HG02610 (cell line): ENCODE measurements at regions not wholly inside any gene's neighbourhood (a gene's known extent, or its start where the extent isn't known, plus 50 kb on each side); places are given as distances from the start of the nearest gene placed in this dataset.

Experiments used
- ATAC-seq: cut with Tn5 transposase; IDR thresholded peaks from one replicate; pipeline ENCODE4 v1.9.1; 2021; ENCODE audit warnings: mild to moderate bottlenecking, moderate library complexity; ENCODE audit not compliant: unreplicated experiment

DNA sequence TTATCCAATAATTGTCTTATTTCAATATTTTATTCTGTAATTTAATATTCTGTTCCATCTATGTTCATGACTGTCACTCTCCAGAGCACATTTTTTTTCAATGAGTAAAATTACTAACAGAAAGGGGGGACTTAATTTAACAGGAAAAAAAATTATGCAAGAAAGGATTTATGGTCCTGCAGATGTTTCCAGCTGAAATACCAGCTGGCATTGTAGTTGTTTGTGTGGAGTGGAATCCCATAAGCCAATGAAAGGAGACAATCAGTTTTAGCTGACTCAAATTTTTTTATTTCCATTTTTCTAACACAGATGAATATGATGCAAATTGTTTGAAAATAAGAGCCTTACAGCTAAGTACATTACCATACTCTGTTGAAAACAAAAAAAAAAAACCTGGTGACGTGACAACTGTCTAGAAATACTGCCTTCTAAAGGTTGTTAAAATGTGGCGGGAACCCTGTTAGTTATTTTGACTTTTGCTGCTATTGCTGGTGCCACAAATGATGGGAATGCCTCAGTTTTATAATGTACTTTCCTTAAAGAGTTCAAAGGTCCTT, 389.1 kb downstream of the ETS1 start:
- ATAC-seq = no peak

DNA sequence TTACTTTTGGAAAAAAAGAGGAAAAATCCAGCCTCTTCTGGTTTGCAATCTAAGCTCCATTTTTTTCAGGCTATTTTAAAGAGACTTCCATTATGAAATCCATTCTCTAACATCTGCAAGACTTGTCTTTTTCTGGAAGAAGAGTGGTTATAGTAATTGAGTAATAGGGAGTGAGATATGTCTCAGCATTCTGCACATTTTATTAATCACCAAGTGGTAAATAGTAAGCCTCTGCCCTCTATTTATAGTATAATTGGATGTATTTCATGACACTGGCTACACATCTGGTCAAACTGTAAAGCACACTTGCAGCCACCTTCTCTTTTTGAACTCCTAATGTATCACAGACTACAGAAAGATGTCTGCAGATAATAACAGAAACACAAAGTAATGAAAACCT, 391.1 kb downstream of the ETS1 start:
- no peak for ATAC-seq

DNA sequence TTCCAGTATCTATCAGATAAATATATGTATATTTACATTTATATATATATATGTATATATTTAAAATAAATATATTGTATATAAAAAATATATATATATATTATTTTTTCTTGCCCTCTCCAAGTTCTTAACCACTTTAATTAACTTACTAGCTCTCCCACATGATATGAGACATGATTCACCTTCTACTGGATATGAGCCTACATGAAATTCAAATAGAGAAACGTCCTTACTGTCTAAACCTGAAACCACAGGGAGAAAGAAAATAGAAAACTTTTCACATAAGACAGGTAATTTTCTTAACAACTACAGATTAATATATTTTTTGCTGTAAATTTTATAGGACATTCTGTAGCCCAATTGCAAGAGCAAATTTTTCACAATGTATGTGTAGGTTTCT, 391.6 kb downstream of the ETS1 start:
- no peak for ATAC-seq

DNA sequence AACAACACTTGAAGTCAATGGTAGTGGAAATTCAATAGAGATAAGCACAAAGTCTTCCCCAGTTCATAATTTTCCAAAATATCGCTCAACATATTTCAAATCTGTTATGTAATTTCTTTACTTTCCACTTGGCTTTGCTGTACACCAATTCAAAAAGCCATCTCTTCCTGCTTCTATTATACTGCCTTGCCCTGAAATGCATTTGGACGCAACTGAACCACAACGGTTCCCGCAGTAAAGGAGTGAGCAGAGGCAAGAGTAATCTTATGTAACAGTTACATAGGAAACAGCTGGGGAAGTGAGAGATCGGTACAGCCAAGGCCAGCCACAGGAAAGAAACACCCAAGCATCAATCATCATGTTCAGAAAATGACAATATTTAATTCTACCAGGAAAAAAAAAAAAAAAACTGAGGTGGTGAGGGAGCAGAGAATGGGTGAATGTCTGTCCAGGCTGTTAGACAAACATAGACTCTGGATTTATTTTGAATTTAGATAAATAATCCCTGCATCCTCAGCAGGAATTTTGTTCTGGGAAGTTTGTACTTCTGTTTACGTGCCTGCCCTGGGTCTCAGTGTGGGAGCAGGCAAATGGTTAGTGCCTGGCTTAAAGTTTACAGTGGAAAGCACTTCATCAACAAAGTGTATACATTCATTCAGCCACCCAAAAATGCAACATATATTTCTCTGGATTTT, 392.2 kb downstream of the ETS1 start:
- no peak for ATAC-seq

DNA sequence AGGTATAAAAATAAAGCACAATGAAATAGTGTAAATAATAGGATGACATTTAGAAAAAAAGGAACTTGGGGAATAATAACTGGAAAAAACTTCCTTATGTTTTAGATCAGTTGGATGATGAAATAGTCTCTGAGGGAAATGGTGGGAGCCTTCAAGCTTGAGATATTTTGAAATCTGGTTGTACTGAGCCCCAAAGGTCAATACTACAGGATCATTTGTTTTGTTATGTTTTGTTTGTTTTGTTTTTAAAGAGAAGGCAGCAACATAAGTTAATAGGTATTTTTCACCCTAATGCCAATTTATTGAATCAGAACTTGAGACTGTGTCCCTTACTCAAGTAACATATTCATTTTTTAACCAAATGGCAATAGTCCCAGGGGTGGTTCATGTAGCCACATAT, 393.1 kb downstream of the ETS1 start:
- no peak for ATAC-seq

DNA sequence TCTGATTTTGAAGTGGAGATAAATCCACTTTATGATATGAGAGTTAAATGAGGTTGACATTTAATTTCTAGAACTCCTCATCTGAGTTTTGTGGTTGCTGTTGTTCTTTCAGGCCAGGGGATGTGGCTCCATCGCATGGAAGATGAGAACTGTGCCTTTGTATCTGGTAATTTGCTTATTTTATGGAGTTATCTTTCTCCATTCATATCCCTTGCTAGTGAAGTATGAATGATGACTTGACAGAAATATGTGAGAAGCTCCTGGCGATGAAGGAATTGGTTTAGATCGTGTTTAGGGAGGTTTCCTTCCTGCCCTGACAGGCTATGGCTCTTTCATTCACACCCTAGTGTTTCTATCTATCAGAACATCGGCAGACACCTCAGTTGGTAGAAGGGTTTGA, 393.7 kb downstream of the ETS1 start:
- ATAC-seq = no peak

DNA sequence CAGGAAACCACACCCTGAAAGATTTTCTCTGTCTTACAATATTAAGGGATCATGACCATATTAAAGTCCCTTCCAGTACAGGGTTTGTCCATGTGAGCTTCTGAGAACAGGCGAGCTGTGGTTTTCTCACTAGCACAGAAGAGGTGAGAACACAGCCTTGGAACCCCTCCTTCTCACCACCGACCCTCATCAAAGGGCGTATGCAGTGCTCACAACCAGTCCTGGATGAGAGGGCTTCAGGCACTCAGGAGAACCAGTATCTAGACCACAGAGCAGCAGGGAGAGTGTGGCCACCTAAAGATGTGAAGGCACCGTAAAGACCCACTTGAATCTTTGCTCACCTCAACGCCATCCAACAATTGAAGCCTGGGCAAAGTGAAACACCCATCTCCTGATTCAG, 397.0 kb downstream of the ETS1 start:
- no peak for ATAC-seq

DNA sequence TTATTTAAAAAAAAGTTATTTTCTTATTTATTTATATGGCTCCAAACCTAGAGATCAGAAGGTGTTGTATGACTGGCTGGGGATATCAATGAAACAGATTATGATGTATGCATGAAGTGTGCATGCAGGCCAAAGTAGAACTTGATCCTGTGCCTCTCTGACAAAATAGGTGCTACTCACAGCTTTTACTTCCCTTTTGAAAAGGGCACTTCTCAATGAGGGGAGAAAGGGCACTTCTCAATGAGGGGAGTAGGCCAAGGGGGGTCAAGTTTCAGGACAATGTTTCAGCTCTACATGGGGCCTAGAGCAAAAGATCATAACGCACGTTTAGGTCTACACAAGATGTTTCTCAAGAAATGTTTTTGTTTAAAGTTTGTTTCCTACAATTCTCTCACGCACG, 397.5 kb downstream of the ETS1 start:
- no peak for ATAC-seq

DNA sequence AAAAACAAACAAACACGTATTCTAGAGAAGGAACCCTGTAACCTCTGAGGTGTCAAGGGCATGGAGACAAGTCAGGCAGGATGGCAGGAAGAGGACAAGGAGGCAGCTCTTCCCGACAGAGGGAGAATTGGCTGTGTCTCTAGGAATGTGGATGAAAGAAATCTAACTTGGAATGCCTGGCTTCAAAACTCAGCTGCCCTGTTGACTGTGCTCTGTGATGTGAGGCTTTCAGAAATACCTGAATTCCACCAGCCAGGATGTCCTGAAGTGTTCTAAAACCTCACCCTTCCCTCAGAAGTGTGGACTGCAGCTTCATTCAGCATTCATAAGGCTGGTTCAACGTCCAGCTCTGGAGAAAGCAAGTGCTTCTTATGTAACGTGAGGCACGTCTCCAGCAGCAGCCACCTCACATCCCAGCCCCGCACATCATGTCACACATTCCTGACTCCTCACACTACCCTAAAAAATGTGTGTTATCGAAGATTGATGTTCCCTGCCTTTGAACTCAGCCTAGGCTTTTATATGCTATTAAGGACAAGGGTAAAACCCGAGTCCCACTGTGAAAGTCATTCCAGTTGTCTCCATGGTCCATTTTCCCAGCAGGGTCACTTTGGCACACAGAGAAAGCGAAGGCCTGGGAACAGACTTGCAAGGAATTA, 398.9 kb downstream of the ETS1 start:
- ATAC-seq = no peak

DNA sequence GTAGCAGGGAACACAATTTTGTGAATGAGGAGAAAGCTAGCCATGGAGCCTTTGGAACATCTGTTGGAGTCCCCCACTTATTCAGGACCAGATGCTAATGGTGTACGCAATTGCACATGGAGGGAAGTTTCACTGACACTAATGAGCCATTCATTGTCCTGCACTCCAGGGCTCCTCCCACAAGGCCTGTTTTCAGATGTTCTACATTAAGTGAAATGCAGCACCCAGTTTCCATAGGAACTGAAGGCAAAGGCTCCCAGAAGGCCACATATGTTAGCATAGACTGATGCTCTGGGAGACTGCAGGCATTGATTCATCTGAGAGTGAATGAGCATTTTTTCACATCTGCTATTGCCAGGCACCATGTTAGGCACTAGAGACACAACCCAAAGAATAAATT, 399.5 kb downstream of the ETS1 start:
- ATAC-seq = no peak

DNA sequence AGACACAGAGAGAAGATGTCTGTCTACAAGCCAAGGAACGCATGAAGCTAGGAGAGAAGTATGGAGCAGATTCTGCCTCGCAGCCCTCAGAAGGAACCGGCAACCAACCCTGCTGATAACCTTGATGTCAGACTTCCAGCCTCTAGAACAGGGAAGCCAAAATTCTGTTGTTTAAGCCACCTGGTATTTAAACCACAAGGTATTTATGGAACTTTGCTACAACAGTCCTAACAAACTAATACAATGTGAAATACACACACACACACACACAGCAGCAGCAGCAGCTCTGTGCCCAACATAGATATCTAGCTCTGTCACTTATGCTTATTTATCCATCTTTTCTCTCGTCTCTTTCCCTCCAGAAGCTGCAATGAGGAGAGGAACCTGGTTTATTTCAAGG, 400.0 kb downstream of the ETS1 start:
- no peak for ATAC-seq

DNA sequence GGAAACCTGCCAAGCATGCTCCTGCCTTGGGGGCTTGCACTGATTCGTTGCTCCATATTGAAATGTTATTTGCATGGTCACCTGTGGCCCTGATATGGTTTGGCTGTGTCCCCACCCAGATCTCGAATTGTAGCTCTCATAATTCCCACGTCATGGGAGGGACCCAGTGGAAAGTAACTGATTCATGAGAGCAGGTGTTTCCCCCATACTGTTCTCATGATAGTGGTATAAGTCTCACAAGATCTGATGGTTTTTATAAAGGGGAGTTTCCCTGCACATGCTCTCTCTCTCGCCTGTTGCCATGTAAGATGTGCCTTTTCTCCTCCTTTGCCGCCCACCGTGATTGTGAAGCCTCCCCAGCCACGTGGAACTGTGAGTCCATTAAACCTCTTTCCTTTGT, 402.4 kb downstream of the ETS1 start:
- ATAC-seq = no peak

DNA sequence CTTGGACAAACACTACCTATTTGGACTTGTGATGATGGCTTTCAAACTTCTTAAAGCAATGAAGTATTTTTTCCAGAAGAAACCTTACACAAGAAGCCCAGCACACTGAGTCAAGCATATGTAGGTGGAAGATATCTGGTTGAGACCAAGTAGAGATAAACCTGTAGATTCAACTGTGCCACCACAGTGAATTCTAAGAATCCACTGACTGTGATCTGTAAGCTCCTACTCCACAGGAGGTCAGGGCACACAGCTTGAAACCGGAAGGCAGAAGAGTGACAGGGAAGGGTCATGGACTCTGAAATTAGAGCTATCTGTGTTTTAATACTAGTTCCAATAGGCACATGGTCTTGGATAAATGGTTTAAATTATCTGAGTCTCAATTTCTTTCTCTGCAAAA, 404.5 kb downstream of the ETS1 start:
- no peak for ATAC-seq

DNA sequence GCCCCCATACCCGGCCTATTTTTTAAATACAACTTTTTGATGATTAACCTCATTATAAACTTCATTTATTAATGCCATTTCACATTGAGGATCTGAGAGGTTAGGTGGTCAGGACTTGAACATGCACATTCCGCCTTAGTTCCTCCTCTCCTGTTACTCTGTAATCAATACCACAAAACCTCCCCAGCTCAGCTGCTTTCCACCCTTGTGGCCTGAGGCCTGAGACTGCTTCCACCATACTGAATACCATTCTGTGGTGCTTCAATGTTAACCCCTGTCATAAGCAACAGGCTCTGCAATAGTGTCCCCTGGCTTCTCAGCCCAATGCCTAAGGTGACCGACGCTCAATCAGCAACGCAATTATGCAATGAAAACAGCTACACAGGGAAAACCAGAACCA, 405.4 kb downstream of the ETS1 start:
- no peak for ATAC-seq

DNA sequence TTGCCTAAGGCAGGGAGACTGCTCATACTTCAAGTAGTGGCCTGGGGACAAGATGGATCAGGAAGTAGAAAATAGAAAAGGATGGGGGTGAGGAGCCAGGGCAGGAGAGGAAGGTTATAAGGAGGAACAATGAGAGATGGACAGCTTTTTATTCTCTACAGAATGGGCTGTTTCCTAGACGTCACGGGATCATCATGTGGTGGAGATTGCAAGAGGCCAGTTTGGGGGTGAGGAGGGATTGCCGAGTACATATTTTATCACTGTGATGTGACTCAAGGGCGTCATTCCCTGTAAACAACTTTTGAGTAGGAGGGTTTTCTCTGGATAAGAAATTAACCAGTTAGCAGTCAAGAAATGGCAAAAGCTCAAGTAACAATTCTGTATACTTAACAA, 406.3 kb downstream of the ETS1 start:
- no peak for ATAC-seq

DNA sequence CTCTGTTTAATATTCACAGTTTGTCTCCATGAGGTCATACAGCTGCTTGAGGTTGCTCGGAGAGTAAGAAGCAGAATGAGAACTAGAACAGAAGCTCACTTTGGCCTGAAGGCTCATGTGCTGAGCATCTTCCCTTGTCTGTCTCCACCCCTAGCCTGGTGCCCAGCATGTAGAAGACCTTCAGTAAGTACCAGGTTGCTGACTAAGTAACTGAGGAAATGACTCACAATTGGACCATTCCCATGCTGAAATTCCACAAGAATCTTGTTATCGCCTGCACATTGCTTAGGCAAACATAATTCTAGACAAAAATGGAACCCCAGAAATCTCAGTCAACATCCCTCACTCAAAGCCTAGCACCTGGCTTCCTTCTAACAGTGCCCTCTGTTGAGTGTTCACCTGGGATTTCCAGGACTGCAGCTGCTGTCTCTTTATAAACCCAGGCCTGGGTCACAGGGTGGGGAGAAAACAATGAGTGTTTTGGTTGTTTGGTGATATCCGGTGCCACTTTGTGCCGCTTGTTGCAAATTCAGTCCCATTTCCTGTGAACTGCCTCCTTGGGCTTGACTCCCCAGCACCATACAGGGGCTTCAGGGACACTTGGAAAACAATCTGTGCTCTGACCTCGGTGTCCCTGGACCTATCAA, 406.8 kb downstream of the ETS1 start:
- no peak for ATAC-seq

DNA sequence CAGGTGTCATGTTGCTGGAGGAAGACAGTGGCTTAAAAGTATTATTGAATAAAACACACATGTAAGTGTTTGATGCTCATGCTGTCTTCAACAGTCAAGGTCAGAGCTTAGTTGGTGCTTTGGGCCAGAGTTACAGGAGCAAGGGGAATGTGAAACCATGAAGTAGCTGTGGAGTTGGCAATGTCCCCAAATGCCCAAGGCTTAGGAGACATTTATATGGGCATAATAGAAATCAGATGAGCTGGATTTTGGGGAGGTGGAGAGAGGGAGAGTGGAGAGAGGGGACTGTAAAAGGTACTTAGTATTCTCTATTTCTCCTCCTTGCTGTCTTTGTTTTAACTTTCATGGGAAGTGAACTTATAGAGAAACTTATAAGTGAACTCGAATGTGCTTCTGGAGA, 407.8 kb downstream of the ETS1 start:
- ATAC-seq = no peak

DNA sequence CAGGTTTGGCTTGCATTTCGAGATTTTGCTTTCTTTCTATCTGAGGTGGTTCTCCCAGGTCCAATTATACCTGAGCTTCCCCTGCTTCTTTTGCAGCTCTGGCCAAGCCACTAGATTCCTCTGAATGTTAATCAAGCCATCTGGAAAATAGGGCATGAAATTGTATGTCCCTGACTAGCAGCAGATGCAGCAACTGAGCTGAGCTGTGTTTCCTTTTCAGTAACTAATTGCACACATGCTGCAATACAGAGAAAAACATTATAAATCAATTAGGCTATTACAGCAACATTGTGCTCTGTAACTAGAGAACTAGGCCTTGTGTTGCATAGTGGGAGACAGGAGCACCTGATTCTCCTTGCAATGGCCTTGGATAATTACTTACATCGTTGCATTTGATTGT, 408.3 kb downstream of the ETS1 start:
- ATAC-seq = no peak

DNA sequence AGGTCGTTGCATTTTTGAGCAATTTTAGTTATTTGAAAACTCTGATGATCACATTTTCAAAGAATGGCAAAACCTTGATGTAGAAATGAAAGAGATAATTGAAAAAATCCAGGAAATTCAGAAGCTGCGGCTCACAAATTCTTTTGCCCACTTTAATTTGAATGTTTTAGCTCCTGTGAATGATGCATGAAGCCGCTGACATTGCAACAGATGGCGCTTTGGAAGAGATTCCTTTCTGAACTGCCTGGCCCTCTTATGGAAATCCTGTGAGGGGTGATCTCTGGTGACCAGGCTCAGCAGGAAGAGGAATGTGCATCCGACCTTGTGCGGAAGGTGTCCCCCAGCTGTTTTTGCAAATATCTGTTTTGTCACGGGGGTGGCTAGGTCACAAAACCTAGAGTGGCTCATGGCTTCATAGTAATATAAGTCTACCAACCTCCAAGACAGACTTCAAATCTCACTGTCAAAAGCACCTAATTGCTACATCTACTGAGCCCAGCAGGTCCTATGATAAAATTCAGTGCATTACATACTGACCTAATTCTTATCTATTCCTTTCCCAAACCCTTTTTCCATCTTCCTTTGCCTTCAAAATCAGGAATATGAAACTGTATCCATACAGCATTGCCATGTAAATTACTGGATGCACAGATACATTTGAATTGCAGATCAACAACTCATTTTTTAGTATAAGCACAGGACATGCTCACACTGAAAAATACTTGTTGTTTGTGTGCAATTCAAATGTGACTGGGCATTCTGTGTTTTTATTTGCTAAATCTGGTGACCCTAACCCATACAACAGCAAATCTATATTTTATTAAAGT, 412.7 kb downstream of the ETS1 start:
- no peak for ATAC-seq

DNA sequence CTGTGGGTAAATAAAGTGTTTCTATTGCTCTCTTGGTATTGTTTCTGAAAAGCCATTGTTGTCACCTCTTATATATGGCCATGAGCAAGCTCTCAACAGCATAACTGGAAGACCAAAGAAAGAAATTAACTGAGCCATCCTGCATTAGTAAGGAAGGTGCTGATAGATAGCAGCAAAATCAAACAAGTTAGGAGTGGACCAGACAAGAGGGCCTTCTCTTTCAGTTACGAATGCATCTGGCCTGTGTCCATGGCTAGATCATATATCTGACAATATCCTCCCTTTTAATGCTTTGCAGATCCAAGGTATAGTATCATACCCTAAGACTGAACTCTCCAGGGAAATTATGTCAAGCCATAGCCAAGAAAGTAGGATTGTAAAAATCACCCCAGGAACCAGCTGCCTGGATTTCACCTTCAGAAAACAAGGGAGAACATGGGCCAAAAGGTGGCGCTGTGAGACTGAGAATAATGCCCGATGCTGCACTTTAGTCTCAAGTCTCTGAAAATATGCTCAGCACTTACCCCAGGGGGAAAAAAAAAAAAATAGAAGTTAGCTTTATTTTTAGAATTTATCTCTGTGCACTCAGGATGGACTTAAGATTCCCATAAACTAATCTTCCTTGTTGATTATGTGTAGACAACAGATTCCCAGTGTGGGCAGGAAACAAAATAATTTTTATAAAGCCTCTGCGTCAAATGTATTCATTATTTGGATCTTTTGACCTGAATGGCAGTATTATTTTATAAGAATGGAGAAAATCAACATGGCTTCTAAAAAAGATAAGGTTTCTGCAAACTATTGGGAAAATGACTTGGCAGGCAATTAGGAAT, 415.1 kb downstream of the ETS1 start:
- ATAC-seq = peak; percentile 70
